HepG2 (cell line): ENCODE measurements at regions not wholly inside any gene's neighbourhood (a gene's known extent, or its start where the extent isn't known, plus 50 kb on each side); places are given as distances from the start of the nearest gene placed in this dataset.

Experiments used
- CREB1 ChIP-seq, 2 experiments: fragments of 450-650 bp in 1 of 2; IDR thresholded peaks; 2 replicates each; pipeline ENCODE4 v1.6.1; 2016 to 2017; ENCODE audit warnings: control low read depth in 1 of 2, mild to moderate bottlenecking in 1 of 2, missing compliant biosample characterization in 1 of 2, missing genetic modification characterization in 1 of 2
- DNMT1 ChIP-seq: sonication (generic); formaldehyde crosslinking; IDR thresholded peaks from 2 replicates; pipeline ENCODE4 v1.5.1; 2020; ENCODE audit warnings: mild to moderate bottlenecking, missing genetic modification reagents
- DPF2 ChIP-seq: sonication (generic); formaldehyde crosslinking; IDR thresholded peaks from 2 replicates; pipeline ENCODE4 v1.4.0; 2020; ENCODE audit warnings: mild to moderate bottlenecking, low read depth, missing genetic modification reagents, borderline replicate concordance
- FOSL1 ChIP-seq: sonication (generic); formaldehyde crosslinking; IDR thresholded peaks from 2 replicates; pipeline ENCODE4 v1.9.0; 2021; ENCODE audit warnings: missing genetic modification reagents, borderline replicate concordance
- GABPA ChIP-seq, 2 experiments: IDR thresholded peaks; 2 replicates each; pipeline ENCODE4 v1.6.1; 2011 to 2016; ENCODE audit warnings: low read depth in 2 of 2, low read length in 1 of 2, missing biosample characterization in 1 of 2, missing genetic modification characterization in 1 of 2
- KDM5A ChIP-seq: fragments of 200-600 bp; sonication (generic); IDR thresholded peaks from 2 replicates; pipeline ENCODE4 v1.7.0; 2018; ENCODE audit warnings: antibody characterized with exemption, mild to moderate bottlenecking, low read length, borderline replicate concordance
- NCOA2 ChIP-seq: sonication (generic); formaldehyde crosslinking; IDR thresholded peaks from 2 replicates; pipeline ENCODE4 v1.8.0; 2022; ENCODE audit warnings: inconsistent platforms
- NFE2L2 ChIP-seq: fragments of 150-350 bp; IDR thresholded peaks from 2 replicates; pipeline ENCODE4 v1.6.1; 2014; ENCODE audit warnings: low read length
- RCOR2 ChIP-seq: IDR thresholded peaks from 2 replicates; pipeline ENCODE4 v1.6.1; 2016; ENCODE audit warnings: missing biosample characterization, missing genetic modification reagents
- TF ChIP-seq, protein P1 (sequence below): sonication (generic); formaldehyde crosslinking; IDR thresholded peaks from 2 replicates; pipeline ENCODE4 v1.4.0; 2020; ENCODE audit warnings: missing genetic modification reagents
- TF ChIP-seq, protein P2 (sequence below): sonication (generic); formaldehyde crosslinking; IDR thresholded peaks from 2 replicates; pipeline ENCODE4 v1.4.0; 2020; ENCODE audit warnings: missing genetic modification reagents
- TF ChIP-seq, protein P3 (sequence below): sonication (generic); formaldehyde crosslinking; IDR thresholded peaks from 2 replicates; pipeline ENCODE4 v1.5.0; 2020; ENCODE audit warnings: mild to moderate bottlenecking, missing genetic modification reagents, moderate library complexity
- TF ChIP-seq, protein P4 (sequence below): sonication (generic); formaldehyde crosslinking; IDR thresholded peaks from 2 replicates; pipeline ENCODE4 v1.4.0; 2020; ENCODE audit warnings: mild to moderate bottlenecking, missing genetic modification reagents, borderline replicate concordance
- TF ChIP-seq, protein P5 (sequence below): sonication (generic); formaldehyde crosslinking; IDR thresholded peaks from 2 replicates; pipeline ENCODE4 v1.4.0; 2020; ENCODE audit warnings: missing genetic modification reagents

DNA sequence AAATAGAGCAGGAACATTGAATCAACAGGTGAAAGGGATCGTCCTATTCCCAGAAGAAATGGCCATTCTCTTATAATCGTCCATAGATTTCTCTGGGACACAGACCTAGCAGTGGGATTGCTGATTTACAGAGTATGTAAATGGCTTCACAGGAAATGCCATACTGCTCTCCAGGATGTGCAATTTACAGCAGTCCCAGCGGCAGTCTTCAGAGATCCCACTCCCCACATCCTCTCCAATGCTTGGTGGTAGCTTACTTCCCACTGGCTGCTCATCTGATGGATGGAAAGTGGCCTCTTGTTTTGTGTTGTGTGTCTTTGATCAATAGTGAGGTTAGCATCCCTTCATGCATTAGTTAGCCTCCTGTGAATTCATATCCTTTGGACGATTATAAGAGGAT is 58.1 kb upstream of the PRMT8 start:
- TF ChIP-seq NCOA2 (CRISPR knock-in tag) (no peak), DNMT1 (no peak), GABPA (IDR thresholded peaks at IDR 0.05; ENCODE audit: low read depth, low read length) (no peak), GABPA (CRISPR knock-in tag; IDR thresholded peaks at IDR 0.05; ENCODE audit: low read depth) (no peak), NFE2L2 (no peak), RCOR2 (CRISPR knock-in tag) (no peak), FOSL1 (CRISPR knock-in tag) (no peak), DPF2 (CRISPR knock-in tag) (no peak), CREB1 (IDR thresholded peaks at IDR 0.05) (no peak), CREB1 (CRISPR knock-in tag; IDR thresholded peaks at IDR 0.05) (no peak), KDM5A (no peak)
- TF ChIP-seq, protein P1, sequence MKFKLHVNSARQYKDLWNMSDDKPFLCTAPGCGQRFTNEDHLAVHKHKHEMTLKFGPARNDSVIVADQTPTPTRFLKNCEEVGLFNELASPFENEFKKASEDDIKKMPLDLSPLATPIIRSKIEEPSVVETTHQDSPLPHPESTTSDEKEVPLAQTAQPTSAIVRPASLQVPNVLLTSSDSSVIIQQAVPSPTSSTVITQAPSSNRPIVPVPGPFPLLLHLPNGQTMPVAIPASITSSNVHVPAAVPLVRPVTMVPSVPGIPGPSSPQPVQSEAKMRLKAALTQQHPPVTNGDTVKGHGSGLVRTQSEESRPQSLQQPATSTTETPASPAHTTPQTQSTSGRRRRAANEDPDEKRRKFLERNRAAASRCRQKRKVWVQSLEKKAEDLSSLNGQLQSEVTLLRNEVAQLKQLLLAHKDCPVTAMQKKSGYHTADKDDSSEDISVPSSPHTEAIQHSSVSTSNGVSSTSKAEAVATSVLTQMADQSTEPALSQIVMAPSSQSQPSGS (CRISPR knock-in tag): no peak
- TF ChIP-seq, protein P2, sequence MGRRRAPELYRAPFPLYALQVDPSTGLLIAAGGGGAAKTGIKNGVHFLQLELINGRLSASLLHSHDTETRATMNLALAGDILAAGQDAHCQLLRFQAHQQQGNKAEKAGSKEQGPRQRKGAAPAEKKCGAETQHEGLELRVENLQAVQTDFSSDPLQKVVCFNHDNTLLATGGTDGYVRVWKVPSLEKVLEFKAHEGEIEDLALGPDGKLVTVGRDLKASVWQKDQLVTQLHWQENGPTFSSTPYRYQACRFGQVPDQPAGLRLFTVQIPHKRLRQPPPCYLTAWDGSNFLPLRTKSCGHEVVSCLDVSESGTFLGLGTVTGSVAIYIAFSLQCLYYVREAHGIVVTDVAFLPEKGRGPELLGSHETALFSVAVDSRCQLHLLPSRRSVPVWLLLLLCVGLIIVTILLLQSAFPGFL (CRISPR knock-in tag): no peak
- TF ChIP-seq, protein P3, sequence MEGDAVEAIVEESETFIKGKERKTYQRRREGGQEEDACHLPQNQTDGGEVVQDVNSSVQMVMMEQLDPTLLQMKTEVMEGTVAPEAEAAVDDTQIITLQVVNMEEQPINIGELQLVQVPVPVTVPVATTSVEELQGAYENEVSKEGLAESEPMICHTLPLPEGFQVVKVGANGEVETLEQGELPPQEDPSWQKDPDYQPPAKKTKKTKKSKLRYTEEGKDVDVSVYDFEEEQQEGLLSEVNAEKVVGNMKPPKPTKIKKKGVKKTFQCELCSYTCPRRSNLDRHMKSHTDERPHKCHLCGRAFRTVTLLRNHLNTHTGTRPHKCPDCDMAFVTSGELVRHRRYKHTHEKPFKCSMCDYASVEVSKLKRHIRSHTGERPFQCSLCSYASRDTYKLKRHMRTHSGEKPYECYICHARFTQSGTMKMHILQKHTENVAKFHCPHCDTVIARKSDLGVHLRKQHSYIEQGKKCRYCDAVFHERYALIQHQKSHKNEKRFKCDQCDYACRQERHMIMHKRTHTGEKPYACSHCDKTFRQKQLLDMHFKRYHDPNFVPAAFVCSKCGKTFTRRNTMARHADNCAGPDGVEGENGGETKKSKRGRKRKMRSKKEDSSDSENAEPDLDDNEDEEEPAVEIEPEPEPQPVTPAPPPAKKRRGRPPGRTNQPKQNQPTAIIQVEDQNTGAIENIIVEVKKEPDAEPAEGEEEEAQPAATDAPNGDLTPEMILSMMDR: no peak
- TF ChIP-seq, protein P4, sequence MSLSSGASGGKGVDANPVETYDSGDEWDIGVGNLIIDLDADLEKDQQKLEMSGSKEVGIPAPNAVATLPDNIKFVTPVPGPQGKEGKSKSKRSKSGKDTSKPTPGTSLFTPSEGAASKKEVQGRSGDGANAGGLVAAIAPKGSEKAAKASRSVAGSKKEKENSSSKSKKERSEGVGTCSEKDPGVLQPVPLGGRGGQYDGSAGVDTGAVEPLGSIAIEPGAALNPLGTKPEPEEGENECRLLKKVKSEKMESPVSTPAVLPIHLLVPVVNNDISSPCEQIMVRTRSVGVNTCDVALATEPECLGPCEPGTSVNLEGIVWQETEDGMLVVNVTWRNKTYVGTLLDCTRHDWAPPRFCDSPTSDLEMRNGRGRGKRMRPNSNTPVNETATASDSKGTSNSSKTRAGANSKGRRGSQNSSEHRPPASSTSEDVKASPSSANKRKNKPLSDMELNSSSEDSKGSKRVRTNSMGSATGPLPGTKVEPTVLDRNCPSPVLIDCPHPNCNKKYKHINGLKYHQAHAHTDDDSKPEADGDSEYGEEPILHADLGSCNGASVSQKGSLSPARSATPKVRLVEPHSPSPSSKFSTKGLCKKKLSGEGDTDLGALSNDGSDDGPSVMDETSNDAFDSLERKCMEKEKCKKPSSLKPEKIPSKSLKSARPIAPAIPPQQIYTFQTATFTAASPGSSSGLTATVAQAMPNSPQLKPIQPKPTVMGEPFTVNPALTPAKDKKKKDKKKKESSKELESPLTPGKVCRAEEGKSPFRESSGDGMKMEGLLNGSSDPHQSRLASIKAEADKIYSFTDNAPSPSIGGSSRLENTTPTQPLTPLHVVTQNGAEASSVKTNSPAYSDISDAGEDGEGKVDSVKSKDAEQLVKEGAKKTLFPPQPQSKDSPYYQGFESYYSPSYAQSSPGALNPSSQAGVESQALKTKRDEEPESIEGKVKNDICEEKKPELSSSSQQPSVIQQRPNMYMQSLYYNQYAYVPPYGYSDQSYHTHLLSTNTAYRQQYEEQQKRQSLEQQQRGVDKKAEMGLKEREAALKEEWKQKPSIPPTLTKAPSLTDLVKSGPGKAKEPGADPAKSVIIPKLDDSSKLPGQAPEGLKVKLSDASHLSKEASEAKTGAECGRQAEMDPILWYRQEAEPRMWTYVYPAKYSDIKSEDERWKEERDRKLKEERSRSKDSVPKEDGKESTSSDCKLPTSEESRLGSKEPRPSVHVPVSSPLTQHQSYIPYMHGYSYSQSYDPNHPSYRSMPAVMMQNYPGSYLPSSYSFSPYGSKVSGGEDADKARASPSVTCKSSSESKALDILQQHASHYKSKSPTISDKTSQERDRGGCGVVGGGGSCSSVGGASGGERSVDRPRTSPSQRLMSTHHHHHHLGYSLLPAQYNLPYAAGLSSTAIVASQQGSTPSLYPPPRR (CRISPR knock-in tag): no peak
- TF ChIP-seq, protein P5, sequence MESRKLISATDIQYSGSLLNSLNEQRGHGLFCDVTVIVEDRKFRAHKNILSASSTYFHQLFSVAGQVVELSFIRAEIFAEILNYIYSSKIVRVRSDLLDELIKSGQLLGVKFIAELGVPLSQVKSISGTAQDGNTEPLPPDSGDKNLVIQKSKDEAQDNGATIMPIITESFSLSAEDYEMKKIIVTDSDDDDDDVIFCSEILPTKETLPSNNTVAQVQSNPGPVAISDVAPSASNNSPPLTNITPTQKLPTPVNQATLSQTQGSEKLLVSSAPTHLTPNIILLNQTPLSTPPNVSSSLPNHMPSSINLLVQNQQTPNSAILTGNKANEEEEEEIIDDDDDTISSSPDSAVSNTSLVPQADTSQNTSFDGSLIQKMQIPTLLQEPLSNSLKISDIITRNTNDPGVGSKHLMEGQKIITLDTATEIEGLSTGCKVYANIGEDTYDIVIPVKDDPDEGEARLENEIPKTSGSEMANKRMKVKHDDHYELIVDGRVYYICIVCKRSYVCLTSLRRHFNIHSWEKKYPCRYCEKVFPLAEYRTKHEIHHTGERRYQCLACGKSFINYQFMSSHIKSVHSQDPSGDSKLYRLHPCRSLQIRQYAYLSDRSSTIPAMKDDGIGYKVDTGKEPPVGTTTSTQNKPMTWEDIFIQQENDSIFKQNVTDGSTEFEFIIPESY (CRISPR knock-in tag): no peak
